DND-41 (cell line): ENCODE measurements at regions not wholly inside any gene's neighbourhood (a gene's known extent, or its start where the extent isn't known, plus 50 kb on each side); places are given as distances from the start of the nearest gene placed in this dataset.

ENCODE experiments used
- ATAC-seq: fragments of 200-7000 bp; cut with Tn5 transposase; 3 replicates; pipeline ENCODE4 v1.9.1; 2021; ENCODE audit warnings: low read depth; ENCODE audit not compliant: insufficient read depth
- DNase-seq: peaks from one replicate; pipeline ENCODE4 v3.0.0-alpha.2; 2020
- H2AFZ ChIP-seq: 2 replicates; pipeline ENCODE4 v1.6.0; 2012; ENCODE audit warnings: low read depth, low read length
- H3K27ac ChIP-seq: 2 replicates; pipeline ENCODE4 v1.5.1; 2012; ENCODE audit warnings: low read length, inconsistent platforms
- H3K27me3 ChIP-seq: fragments of 200-600 bp; sonication (generic); 2 replicates; pipeline ENCODE4 v1.6.0; 2012; ENCODE audit warnings: low read length, mild to moderate bottlenecking, inconsistent platforms; ENCODE audit not compliant: insufficient read depth, poor library complexity
- H3K36me3 ChIP-seq: 2 replicates; pipeline ENCODE4 v1.5.1; 2012; ENCODE audit warnings: low read length, inconsistent platforms; ENCODE audit not compliant: insufficient read depth
- H3K4me1 ChIP-seq: 2 replicates; pipeline ENCODE4 v1.5.1; 2012; ENCODE audit warnings: mild to moderate bottlenecking, low read length; ENCODE audit not compliant: insufficient read depth
- H3K4me2 ChIP-seq: 2 replicates; pipeline ENCODE4 v1.6.0; 2012; ENCODE audit warnings: mild to moderate bottlenecking, moderate library complexity, low read length, inconsistent platforms; ENCODE audit not compliant: insufficient read depth
- H3K4me3 ChIP-seq, 2 experiments: fragments of 200-600 bp in 1 of 2; shearing (Covaris generic) in 1 of 2; 2 replicates each; pipeline ENCODE4 v1.5.1; 2012 to 2016; ENCODE audit warnings: inconsistent platforms in 2 of 2, low read length in 2 of 2, mild to moderate bottlenecking in 2 of 2, low read depth in 1 of 2, moderate library complexity in 1 of 2
- H3K79me2 ChIP-seq: 2 replicates; pipeline ENCODE4 v1.6.0; 2012; ENCODE audit warnings: low read length, inconsistent platforms; ENCODE audit not compliant: insufficient read depth
- H3K9ac ChIP-seq: 2 replicates; pipeline ENCODE4 v1.6.0; 2012; ENCODE audit warnings: low read depth, mild to moderate bottlenecking, inconsistent platforms, low read length, moderate library complexity
- H3K9me3 ChIP-seq: 2 replicates; pipeline ENCODE4 v1.5.1; 2012; ENCODE audit warnings: low read length, moderate library complexity, mild to moderate bottlenecking, inconsistent platforms; ENCODE audit not compliant: insufficient read depth, severe bottlenecking
- H4K20me1 ChIP-seq: 2 replicates; pipeline ENCODE4 v1.6.0; 2012; ENCODE audit warnings: low read length; ENCODE audit not compliant: insufficient read depth
- EZH2 ChIP-seq: IDR thresholded peaks from 3 replicates; pipeline ENCODE4 v1.6.1; 2012; ENCODE audit warnings: borderline replicate concordance, low read depth, mild to moderate bottlenecking, moderate library complexity, low read length, inconsistent platforms; ENCODE audit not compliant: severe bottlenecking
- TF ChIP-seq, protein P1 (sequence below): IDR thresholded peaks from 2 replicates; pipeline ENCODE4 v1.5.1; 2012; ENCODE audit warnings: borderline replicate concordance, low read length, moderate library complexity, mild to moderate bottlenecking; ENCODE audit not compliant: poor library complexity, severe bottlenecking; ENCODE audit errors: extremely low read depth

DNA sequence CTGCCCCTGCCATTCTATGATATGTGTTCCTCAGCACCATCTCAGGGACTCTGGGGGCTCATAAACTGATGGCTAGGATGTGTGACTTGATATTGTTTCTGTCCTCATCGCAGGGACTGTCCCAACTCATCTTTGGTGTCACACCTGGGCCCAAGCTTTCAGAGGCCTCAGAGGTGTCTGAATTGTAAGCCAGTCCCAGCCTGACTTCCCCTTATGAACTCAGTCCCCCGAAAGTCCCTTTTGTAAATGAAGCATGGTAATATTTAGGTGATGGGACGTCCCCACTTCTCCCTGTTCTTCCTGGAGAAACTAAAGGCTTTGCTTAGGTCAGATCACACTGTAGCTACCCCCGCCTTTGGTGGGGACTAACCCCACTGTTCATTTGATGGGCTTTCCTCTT lies 142.4 kb upstream of the TLE3 start:
- H3K27me3 ChIP-seq = no peaks in the 10 kb centered on the region
- H3K9ac ChIP-seq = no peak overlapping the region
- no peak overlapping the region for H3K4me2 ChIP-seq
- H4K20me1 ChIP-seq = no peaks in the 10 kb centered on the region
- ATAC-seq (no peak), DNase-seq (no peak)
- no peak overlapping the region for H3K4me3 ChIP-seq
- no peaks in the 10 kb centered on the region for H3K9me3 ChIP-seq
- no peak for TF ChIP-seq EZH2
- TF ChIP-seq, protein P1, sequence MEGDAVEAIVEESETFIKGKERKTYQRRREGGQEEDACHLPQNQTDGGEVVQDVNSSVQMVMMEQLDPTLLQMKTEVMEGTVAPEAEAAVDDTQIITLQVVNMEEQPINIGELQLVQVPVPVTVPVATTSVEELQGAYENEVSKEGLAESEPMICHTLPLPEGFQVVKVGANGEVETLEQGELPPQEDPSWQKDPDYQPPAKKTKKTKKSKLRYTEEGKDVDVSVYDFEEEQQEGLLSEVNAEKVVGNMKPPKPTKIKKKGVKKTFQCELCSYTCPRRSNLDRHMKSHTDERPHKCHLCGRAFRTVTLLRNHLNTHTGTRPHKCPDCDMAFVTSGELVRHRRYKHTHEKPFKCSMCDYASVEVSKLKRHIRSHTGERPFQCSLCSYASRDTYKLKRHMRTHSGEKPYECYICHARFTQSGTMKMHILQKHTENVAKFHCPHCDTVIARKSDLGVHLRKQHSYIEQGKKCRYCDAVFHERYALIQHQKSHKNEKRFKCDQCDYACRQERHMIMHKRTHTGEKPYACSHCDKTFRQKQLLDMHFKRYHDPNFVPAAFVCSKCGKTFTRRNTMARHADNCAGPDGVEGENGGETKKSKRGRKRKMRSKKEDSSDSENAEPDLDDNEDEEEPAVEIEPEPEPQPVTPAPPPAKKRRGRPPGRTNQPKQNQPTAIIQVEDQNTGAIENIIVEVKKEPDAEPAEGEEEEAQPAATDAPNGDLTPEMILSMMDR = no peak
- H3K36me3 ChIP-seq = no peaks in the 10 kb centered on the region
- no peak overlapping the region for H2AFZ ChIP-seq
- no peaks in the 10 kb centered on the region for H3K79me2 ChIP-seq
- H3K27ac ChIP-seq = no peak overlapping the region
- no peaks in the 10 kb centered on the region; the same call in 1 of the 2 replicates for H3K4me1 ChIP-seq

DNA sequence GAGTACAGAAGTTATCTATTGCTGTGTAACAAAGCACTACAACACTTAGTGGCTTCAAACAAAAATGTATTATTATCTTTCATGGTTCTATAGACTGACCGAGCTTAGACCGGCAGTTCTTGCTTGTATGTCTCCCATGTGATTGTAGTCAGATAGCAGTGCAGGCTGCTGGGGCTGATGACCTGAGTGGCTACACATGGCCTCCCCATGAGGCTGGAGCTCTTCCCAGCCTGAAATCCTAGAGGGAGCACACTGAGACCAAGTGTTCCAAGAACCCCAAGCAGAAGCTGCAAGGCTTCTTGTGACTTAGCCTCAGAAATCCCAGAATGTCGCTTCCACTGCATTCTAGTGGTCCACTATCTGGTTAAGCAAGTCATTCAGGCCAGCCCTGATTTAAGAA lies 141.2 kb upstream of the TLE3 start:
- H3K4me3 ChIP-seq = no peak overlapping the region
- no peaks in the 10 kb centered on the region for H3K9me3 ChIP-seq
- no peak overlapping the region for H2AFZ ChIP-seq
- DNase-seq (no peak), ATAC-seq (no peak)
- no peak overlapping the region for H3K27ac ChIP-seq
- no peaks in the 10 kb centered on the region for H3K27me3 ChIP-seq
- TF ChIP-seq, protein P1 = no peak
- no peak for TF ChIP-seq EZH2
- H3K4me2 ChIP-seq = no peak overlapping the region
- no peak overlapping the region for H3K9ac ChIP-seq
- no peaks in the 10 kb centered on the region; the same call in 1 of the 2 replicates for H3K4me1 ChIP-seq
- H3K79me2 ChIP-seq = no peaks in the 10 kb centered on the region
- H3K36me3 ChIP-seq = no peaks in the 10 kb centered on the region
- no peaks in the 10 kb centered on the region for H4K20me1 ChIP-seq

DNA sequence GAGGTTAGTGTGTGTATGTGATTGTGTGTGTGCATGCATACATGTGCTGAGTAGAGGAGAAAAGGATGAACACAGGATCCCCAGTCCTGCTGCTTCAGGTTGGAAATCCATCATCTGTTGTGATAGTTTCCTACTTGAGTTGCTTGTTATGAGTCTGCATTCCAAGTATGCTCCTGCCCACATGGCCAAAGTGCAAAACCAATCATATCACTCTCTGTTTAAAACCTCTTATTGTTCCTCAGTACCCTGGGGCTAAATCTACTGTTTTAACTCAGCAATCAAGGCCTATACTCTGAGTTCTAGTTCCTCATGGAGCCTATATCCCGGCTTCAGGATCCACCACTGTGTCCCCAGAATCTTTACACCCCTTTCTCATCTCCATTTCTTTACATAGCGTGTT lies 139.9 kb upstream of the TLE3 start:
- Histone ChIP-seq H3K4me3 (no peak overlapping the region), H4K20me1 (no peaks in the 10 kb centered on the region)
- no peak for DNase-seq

More for the DNA sequence above, 139.9 kb upstream of the TLE3 start:
- no peaks in the 10 kb centered on the region; the same call in 1 of the 2 replicates for H3K4me1 ChIP-seq
- no peaks in the 10 kb centered on the region for H3K9me3 ChIP-seq
- no peaks in the 10 kb centered on the region for H3K27me3 ChIP-seq
- no peak overlapping the region for H3K9ac ChIP-seq
- no peak for TF ChIP-seq EZH2
- TF ChIP-seq, protein P1 = no peak
- no peaks in the 10 kb centered on the region for H3K36me3 ChIP-seq
- no peak overlapping the region for H3K27ac ChIP-seq
- H2AFZ ChIP-seq = no peak overlapping the region
- H3K79me2 ChIP-seq = no peaks in the 10 kb centered on the region
- no peak for ATAC-seq
- H3K4me2 ChIP-seq = no peak overlapping the region
